CD4-positive, alpha-beta T cell treated with Interleukin-6 at 100 ng/mL for 8 hours (primary cell): ENCODE measurements at regions not wholly inside any gene's neighbourhood (a gene's known extent, or its start where the extent isn't known, plus 50 kb on each side); places are given as distances from the start of the nearest gene placed in this dataset.

ENCODE experiments used
- DNase-seq: peaks from one replicate; pipeline ENCODE4 v3.0.0-alpha.2; 2020; ENCODE audit warnings: mixed read lengths, low spot score

DNA sequence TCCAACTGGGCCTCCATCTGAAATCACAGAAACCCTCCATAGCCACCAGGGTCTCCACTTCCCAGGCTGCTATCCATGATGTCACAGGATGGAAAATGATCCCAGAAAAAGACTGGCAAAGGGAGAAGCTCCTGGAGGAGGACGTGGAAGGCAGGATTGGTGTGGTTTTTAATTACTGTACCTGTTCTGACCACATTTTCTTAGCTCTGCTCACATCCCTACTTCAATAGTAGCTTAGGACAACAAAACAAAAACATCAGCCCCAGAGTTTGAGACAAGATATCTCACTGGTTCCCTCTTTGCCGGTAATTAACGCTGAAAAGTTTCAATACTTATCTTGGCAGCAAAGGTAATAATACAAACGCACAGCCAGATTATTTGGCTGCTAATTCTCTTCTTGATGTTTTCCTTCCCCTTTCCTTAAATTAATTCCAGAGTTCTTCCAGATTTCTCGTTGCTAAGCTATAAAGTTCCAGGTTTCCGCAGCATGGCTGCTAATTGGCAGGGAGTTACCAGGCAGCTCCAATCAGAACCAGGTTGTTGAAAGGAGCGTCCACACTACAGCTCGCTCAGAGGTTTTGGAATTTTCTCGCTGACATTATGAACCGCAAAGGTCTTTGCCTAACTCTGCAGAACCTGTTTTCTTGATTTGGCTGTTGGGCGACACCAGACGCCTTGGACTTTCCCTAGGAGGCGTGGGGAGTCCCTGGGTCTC lies 263.4 kb downstream of the MRTFB start:
- DNase-seq = no peak

DNA sequence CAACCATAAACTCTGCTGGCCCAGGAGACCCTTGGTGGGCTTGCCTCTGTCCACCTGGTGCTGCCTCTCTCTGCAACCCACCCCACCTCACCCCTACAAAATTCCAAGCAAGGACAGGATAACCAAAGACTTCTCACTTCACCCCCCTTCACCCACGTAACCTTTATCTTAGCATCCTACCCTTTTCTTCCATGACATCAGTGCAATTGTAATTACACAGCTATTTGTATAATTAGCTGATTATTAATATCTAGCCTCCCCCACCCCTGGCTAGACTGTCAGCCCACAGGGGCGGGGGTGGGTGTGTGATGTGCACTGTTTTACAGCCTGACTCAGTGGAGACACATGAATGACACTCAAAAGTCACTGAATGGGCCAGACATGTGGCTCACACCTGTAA lies 262.2 kb downstream of the MRTFB start:
- DNase-seq = no peak

DNA sequence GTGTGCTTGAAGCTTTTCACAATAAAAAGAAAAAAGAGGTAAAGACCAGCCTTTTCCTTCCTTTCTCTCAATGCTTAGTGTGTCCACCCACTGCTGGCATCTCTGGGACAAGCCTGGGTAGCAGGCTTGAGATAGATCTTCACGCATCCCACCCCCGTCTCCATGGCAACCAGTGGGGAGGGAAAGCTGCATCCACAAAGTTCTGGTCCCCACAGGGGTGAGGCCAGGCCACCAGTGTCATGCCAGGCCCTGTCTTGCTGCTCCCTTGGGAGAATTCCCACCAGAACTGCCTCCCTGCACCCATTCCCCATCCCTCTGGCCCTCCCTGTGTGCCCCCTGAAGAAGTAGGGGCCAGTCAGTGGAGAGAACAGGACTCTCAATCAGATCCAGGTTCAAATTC lies 259.9 kb downstream of the MRTFB start:
- no peak for DNase-seq

DNA sequence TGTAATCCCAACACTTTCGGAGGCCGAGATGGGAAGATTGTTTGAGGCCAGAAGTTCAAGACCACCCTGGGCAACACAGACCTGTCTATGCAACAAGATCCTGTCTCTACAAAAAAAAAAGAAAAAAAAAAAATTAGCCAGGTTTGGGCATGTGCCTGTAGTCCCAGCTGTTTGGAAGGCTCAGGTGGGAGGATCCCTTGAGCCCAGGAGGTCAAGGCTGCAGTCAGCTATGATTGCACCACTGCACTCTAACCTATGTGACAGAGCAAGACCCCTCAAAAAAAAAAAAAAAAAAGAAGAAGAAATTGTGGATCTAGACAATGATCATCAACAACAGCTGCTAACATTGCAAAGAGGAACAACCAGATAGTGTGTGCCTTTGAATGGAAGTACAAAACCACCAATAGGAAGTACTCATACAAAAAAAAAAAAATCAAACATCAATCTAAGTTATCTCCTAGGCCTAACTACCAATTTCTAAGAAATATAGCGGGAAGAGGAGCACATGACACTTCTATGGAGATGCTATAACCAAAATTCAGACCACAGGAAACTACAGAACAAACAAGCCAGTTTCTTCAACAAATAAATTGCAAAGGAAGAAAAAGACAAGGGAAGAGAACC lies 258.7 kb downstream of the MRTFB start:
- DNase-seq = no peak

DNA sequence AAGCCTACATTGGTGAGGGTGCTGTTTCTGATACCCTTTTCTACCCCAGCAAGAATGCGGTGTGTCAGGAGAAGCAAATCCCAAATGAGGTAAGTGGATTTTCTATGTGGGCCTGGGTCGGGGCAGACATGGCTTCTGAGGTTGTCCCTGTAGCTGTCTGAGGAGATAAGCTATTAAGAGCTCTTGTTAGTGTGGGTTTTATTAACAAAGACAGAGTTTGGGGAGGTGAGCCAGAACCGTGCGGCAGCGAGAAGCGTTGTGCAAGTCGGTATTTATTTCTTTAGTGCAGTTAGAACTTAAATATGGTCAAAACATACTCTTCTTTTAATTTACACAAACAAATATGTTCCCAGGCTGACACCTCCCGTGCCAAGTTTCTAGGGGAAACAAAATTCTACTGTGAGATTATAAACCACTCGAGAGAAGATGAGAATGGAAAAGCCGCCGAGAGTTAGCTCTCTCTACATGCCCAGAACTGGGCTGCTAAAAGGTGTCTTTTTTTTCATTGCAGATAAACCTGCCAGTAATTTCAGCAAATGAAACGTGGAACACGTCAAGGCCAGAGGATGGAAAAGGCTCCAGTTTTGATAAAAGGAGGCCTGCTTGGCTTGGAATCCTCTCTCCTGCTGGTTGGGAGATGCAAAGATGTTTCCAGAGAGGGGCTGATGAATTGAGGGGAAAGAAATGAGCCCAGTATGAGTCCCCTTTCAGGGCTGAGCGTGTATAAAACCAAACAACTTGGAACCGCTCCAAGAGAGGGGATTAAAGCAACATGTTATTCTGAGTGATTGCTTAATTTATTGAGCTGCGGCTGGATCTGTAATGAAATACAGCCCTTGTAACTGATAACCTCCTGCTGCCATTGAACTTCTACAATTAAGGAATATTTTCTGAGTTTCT lies 254.6 kb downstream of the MRTFB start:
- no peak for DNase-seq

DNA sequence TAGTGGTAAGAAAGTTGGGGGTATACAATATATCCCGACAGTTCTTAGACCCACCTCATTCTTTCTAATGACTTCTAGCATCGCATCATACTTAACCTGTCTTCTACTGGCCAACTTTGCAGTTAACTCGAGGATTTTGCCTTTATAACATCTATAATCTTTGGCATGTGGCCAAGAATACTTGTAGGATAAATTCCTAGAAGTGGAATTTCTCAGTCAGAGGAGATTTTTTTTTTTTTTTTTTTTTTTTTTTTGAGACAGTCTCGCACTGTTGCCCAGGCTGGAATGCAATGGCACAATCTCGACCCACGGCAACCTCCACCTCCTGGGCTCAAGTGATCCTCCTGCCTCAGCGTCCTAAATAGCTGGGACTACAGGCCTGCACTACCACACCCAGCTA lies 253.5 kb downstream of the MRTFB start:
- DNase-seq = no peak

DNA sequence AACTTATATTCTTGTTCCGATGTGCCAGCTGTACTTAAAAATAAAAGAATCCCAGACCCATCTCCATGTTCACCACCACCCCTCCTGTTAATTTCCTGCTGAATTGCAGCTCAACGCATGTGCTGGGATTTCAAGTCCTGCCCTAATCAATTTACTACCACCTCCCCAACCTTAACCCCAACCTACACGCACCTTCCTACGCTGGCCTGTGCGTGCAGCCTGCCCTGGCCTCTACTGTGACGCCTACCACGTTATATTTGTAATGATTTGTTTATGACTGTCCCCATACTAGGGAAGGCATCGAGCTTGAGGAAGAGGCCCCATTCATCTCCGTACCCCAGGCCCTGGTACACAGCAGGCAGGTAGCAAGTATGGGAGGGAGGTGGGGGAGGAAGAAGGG lies 251.1 kb downstream of the MRTFB start:
- no peak for DNase-seq

DNA sequence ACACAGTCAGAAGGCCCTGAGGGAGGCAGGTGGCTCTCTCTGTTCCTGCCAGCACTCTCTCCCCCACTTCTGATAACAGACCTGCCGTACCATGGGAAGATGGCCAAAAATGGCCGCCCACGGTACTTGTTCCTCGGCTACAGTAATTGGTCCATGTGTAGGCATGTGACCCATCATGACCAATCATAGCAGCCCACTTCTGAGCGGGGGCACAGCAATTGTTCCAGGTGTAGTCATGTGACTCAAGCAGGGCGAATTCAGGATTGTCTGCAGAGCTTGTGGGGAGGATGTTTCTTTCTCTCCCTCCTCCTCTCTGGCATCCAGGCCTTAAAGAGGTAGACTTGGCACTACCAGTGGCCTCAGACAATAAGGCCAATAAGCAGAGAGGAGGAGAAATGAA lies 250.4 kb downstream of the MRTFB start:
- no peak for DNase-seq

DNA sequence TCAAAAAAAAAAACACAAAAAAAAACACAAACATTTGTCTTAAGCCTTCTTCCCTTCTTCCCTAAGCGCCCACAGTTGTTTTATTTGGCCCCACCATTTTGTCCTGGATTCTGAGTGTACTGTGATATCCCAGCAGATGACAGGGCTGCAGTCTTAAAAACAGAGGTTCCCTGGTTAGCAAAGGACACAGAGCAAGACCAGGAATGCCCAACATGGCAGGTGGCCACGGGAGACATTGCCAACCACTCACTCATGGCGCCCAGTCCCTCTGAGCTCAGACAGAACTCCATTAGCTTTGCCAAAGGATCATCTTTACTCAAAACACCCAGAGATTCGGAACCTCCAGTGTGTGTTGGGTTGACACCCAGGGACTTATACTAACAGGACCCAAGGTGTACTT lies 249.3 kb downstream of the MRTFB start:
- DNase-seq = no peak
